ENCODE measurements at regions not wholly inside any gene's neighbourhood (a gene's known extent, or its start where the extent isn't known, plus 50 kb on each side); places are given as distances from the start of the nearest gene placed in this dataset.
A peak's percentile ranks its signal among the peaks of the same experiment; 100 is the strongest.
"Not testable (repeated sequence)": the region's sequence is repeated elsewhere in the genome, so short reads cannot be mapped to it uniquely, and the experiment has no call there.

GRCh38 chr20:25862967-25863530 lies 166.4 kb upstream of the ZNF337 start:
- peak; percentile 74 to 96 (median 92) for DNase-seq

- no peak for DNase-seq
Measured at GRCh38 chr20:25860531-25861150, 164.0 kb upstream of the ZNF337 start.

GRCh38 chr20:25859649-25860530 lies 163.2 kb upstream of the ZNF337 start:
- DNase-seq: peak; percentile 51 to 93 (median 88)

- no peak for DNase-seq
Measured at GRCh38 chr20:25858495-25859425, 162.1 kb upstream of the ZNF337 start.

- not testable (repeated sequence) for DNase-seq
Measured at GRCh38 chr20:25857091-25857788, 160.6 kb upstream of the ZNF337 start.

- no peak for DNase-seq
Measured at GRCh38 chr20:25856256-25856884, 159.7 kb upstream of the ZNF337 start.

GRCh38 chr20:25855451-25856156 lies 159.0 kb upstream of the ZNF337 start:
- DNase-seq: not testable (repeated sequence)

GRCh38 chr20:25854666-25855065 lies 158.0 kb upstream of the ZNF337 start:
- not testable (repeated sequence) for DNase-seq

GRCh38 chr20:25853718-25854388 lies 157.2 kb upstream of the ZNF337 start:
- DNase-seq: peak; percentile 16 to 94 (median 89)

GRCh38 chr20:25852968-25853717 lies 156.5 kb upstream of the ZNF337 start:
- peak in 2 of 3 experiments; percentile 66 to 80 for DNase-seq

GRCh38 chr20:25850133-25850532 lies 153.5 kb upstream of the ZNF337 start:
- DNase-seq: peak in 2 of 3 experiments; percentile 25 to 59

GRCh38 chr20:25848222-25848621 lies 151.6 kb upstream of the ZNF337 start:
- DNase-seq: no peak

- DNase-seq: not testable (repeated sequence)
Measured at GRCh38 chr20:25844640-25845039, 148.0 kb upstream of the ZNF337 start.

- not testable (repeated sequence) for DNase-seq
Measured at GRCh38 chr20:25813511-25813910, 116.9 kb upstream of the ZNF337 start.

GRCh38 chr20:25798174-25798993 lies 101.7 kb upstream of the ZNF337 start:
- not testable (repeated sequence) for DNase-seq

- DNase-seq: not testable (repeated sequence)
Measured at GRCh38 chr20:25797062-25797461, 100.4 kb upstream of the ZNF337 start.

GRCh38 chr20:25777241-25777640 lies 80.6 kb upstream of the ZNF337 start:
- DNase-seq: not testable (repeated sequence)

- not testable (repeated sequence) for DNase-seq
Measured at GRCh38 chr20:25774711-25775110, 78.1 kb upstream of the ZNF337 start.
